ENCODE measurements at regions not wholly inside any gene's neighbourhood (a gene's known extent, or its start where the extent isn't known, plus 50 kb on each side); places are given as distances from the start of the nearest gene placed in this dataset.
"Not testable (repeated sequence)": the region's sequence is repeated elsewhere in the genome, so short reads cannot be mapped to it uniquely, and the experiment has no call there.

- no peak for FAIRE-seq
Observed at GRCh38 chr13:65143920-65144319, 2086.2 kb downstream of the PCDH9 start.

GRCh38 chr13:65133094-65133493 is 2097.0 kb downstream of the PCDH9 start:
- FAIRE-seq (peak; percentile 36), DNase-seq (ENCODE audit: insufficient read length, low spot score) (no peak)
- TF ChIP-seq POLR2A (IDR thresholded peaks at IDR 0.05; ENCODE audit: low read depth, low read length) = no peak

More at GRCh38 chr13:65143920-65144319, 2086.2 kb downstream of the PCDH9 start:
- DNase-seq (ENCODE audit: insufficient read length, low spot score) = no peak
- TF ChIP-seq POLR2A (IDR thresholded peaks at IDR 0.05; ENCODE audit: low read depth, low read length) = no peak

- DNase-seq (ENCODE audit: insufficient read length, low spot score) (no peak), FAIRE-seq (no peak)
- no peak for TF ChIP-seq POLR2A (IDR thresholded peaks at IDR 0.05; ENCODE audit: low read depth, low read length)
Observed at GRCh38 chr13:65125236-65125635, 2104.9 kb downstream of the PCDH9 start.

- no peak for DNase-seq (ENCODE audit: insufficient read length, low spot score)
- FAIRE-seq = no peak
- TF ChIP-seq POLR2A (IDR thresholded peaks at IDR 0.05; ENCODE audit: low read depth, low read length) = no peak
Observed at GRCh38 chr13:65112531-65112941, 2117.6 kb downstream of the PCDH9 start.

- TF ChIP-seq POLR2A (IDR thresholded peaks at IDR 0.05; ENCODE audit: low read depth, low read length) = no peak
- DNase-seq (ENCODE audit: insufficient read length, low spot score) (no peak), FAIRE-seq (peak; percentile 64)
Observed at GRCh38 chr13:65112123-65112522, 2118.0 kb downstream of the PCDH9 start.

GRCh38 chr13:65111223-65111622 is 2118.9 kb downstream of the PCDH9 start:
- FAIRE-seq (no peak), DNase-seq (ENCODE audit: insufficient read length, low spot score) (no peak)
- TF ChIP-seq POLR2A (IDR thresholded peaks at IDR 0.05; ENCODE audit: low read depth, low read length) = no peak

GRCh38 chr13:65104436-65104835 is 2125.7 kb downstream of the PCDH9 start:
- not testable (repeated sequence) for DNase-seq (ENCODE audit: insufficient read length, low spot score); FAIRE-seq

- DNase-seq (ENCODE audit: insufficient read length, low spot score) = no peak
- TF ChIP-seq POLR2A (IDR thresholded peaks at IDR 0.05; ENCODE audit: low read depth, low read length) = no peak
- no peak for FAIRE-seq
Observed at GRCh38 chr13:65103351-65103750, 2126.8 kb downstream of the PCDH9 start.

- FAIRE-seq (no peak), DNase-seq (ENCODE audit: insufficient read length, low spot score) (no peak)
- no peak for TF ChIP-seq POLR2A (IDR thresholded peaks at IDR 0.05; ENCODE audit: low read depth, low read length)
Observed at GRCh38 chr13:65095161-65096082, 2134.7 kb downstream of the PCDH9 start.

GRCh38 chr13:65093357-65093756 is 2136.8 kb downstream of the PCDH9 start:
- DNase-seq (ENCODE audit: insufficient read length, low spot score) = no peak

GRCh38 chr13:65091031-65091430 is 2139.1 kb downstream of the PCDH9 start:
- TF ChIP-seq POLR2A (IDR thresholded peaks at IDR 0.05; ENCODE audit: low read depth, low read length) = no peak
- FAIRE-seq (no peak), DNase-seq (ENCODE audit: insufficient read length, low spot score) (no peak)

More at GRCh38 chr13:65093357-65093756, 2136.8 kb downstream of the PCDH9 start:
- no peak for FAIRE-seq
- no peak for TF ChIP-seq POLR2A (IDR thresholded peaks at IDR 0.05; ENCODE audit: low read depth, low read length)

GRCh38 chr13:65090186-65090585 is 2139.9 kb downstream of the PCDH9 start:
- no peak for DNase-seq (ENCODE audit: insufficient read length, low spot score)
- TF ChIP-seq POLR2A (IDR thresholded peaks at IDR 0.05; ENCODE audit: low read depth, low read length) = no peak
- no peak for FAIRE-seq

- no peak for DNase-seq (ENCODE audit: insufficient read length, low spot score)
- TF ChIP-seq POLR2A (IDR thresholded peaks at IDR 0.05; ENCODE audit: low read depth, low read length) = no peak
- FAIRE-seq = no peak
Observed at GRCh38 chr13:65088906-65089305, 2141.2 kb downstream of the PCDH9 start.

GRCh38 chr13:65085977-65086376 is 2144.2 kb downstream of the PCDH9 start:
- no peak for TF ChIP-seq POLR2A (IDR thresholded peaks at IDR 0.05; ENCODE audit: low read depth, low read length)
- FAIRE-seq = no peak
- DNase-seq (ENCODE audit: insufficient read length, low spot score) = no peak

GRCh38 chr13:65074248-65074647 is 2155.9 kb downstream of the PCDH9 start:
- no peak for TF ChIP-seq POLR2A (IDR thresholded peaks at IDR 0.05; ENCODE audit: low read depth, low read length)
- FAIRE-seq = no peak

More at GRCh38 chr13:65074248-65074647, 2155.9 kb downstream of the PCDH9 start:
- DNase-seq (ENCODE audit: insufficient read length, low spot score) = no peak

Measured in H54 (cell line).